Mucosa of gallbladder (tissue), 1 donor: ENCODE measurements at regions not wholly inside any gene's neighbourhood (a gene's known extent, or its start where the extent isn't known, plus 50 kb on each side); places are given as distances from the start of the nearest gene placed in this dataset.
"Not testable (repeated sequence)": the region's sequence is repeated elsewhere in the genome, so short reads cannot be mapped to it uniquely, and the experiment has no call there.

Experiments
- DNase-seq: peaks from one replicate; pipeline ENCODE4 v3.0.0-alpha.2; 2020; ENCODE audit warnings: low spot score
- donor health status: DM: no; HTN: no; CAD: no.

DNA sequence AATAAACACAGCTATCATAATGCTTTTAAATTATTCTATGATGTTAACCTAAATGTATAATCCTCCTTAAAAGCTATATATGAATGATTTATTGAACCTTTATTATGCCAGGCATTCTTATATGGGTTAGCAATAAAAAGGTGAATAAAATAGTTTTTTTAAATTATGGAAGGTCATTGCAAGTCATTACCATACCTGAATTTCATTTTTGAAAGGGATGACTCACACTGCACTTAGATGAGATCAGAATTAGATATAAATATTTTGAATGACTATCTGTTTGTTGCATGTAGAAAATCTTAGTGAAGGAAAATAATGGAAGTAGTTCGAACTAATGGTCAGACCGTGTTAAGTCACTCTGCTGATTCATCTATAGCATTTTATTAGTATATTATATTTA, 822.3 kb downstream of the LUZP2 start:
- DNase-seq = no peak

GRCh38 chr11:25327656-25328055, 830.8 kb downstream of the LUZP2 start:
- DNase-seq = no peak

- DNase-seq = no peak
Measured at GRCh38 chr11:25339281-25339680, 842.4 kb downstream of the LUZP2 start.

- no peak for DNase-seq
Measured at GRCh38 chr11:25349537-25349936, 852.7 kb downstream of the LUZP2 start.

GRCh38 chr11:25350899-25351803, 854.3 kb downstream of the LUZP2 start:
- DNase-seq = no peak

GRCh38 chr11:25357133-25357532, 860.3 kb downstream of the LUZP2 start:
- DNase-seq = no peak

DNA sequence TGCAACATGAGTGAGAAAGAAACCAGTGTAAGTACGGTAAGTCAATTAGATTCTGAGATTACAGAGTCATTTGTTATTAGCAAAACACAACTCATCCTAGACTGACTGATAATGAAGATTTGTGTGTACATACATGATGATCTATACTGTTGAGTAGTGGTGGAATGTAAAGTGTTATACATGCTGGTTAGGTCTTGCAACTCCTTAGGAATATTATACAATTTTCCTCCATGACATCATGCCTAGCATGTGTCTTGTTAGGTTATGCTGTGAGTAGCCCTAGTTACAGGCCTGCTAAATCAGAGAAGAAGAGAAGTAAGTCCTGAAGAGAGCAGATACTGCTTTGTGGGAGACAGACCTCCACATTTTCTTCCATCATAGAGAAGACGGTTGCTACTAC, 880.6 kb downstream of the LUZP2 start:
- DNase-seq = no peak

- DNase-seq = no peak
Measured at GRCh38 chr11:25396847-25397246, 900.0 kb downstream of the LUZP2 start.

DNA sequence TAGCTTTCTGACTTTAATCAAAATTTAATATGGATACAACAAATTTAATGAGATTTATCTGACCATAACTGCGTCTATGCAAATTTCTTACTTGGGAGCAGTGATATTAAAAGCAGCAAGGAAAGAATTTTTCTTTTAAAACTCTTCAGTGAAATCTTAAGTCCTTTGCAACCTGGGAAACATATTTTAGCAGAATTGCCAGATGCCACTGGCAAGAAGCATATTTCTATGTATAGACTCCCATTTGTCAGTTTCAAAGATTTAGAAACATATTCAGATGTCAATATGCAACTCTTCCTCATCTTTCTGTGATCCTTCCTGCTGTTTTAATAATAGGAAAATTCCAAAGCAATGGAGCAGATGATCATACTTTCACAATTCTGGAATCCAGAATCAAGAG, 911.3 kb downstream of the LUZP2 start:
- DNase-seq = no peak

GRCh38 chr11:25415793-25416192, 916.1 kb upstream of the ANO3 start:
- no peak for DNase-seq

- no peak for DNase-seq
Measured at GRCh38 chr11:25423436-25424199, 908.3 kb upstream of the ANO3 start.

- no peak for DNase-seq
Measured at GRCh38 chr11:25432376-25432775, 899.6 kb upstream of the ANO3 start.

- DNase-seq = no peak
Measured at GRCh38 chr11:25435197-25435596, 896.7 kb upstream of the ANO3 start.

- DNase-seq = no peak
Measured at GRCh38 chr11:25436326-25436725, 895.6 kb upstream of the ANO3 start.

- no peak for DNase-seq
Measured at GRCh38 chr11:25441421-25441820, 890.5 kb upstream of the ANO3 start.

DNA sequence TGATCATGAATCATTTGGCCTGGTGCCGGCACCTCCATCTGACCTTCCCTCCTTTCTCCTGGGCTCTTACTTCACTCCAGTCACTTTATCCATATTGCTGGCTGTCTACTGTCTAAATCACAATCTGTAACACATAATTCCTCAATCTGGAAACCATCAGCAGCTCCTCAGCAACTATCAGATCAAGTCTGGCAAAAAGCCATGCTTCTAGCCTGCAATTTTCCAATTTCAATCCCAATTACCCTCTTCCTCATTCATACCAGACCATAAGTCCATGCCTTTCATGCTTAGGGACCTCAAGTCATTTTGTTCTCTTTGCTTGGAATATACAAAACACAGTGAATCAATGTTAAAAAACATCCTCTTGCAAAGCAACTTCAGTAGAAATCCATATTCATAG, 882.8 kb upstream of the ANO3 start:
- DNase-seq = no peak

GRCh38 chr11:25453471-25453870, 878.5 kb upstream of the ANO3 start:
- DNase-seq = no peak

DNA sequence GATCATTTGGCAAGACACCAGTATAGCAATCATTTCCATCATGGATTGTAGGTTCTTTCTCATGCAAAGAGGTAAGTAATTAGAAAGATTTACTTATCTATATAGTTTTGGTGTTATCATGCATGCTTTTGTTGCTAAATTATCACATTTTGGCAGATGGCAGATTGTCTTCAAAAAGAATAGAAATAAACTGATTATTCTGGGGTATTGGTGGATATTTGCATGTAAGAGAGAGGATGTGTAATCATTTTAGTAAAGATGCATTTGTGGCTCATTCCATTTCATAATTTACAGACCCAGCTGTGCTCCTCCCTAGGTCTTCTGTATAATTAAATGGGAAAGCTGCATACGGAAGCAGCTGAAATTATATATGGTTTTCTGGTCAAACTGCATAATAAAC, 875.7 kb upstream of the ANO3 start:
- DNase-seq = no peak

DNA sequence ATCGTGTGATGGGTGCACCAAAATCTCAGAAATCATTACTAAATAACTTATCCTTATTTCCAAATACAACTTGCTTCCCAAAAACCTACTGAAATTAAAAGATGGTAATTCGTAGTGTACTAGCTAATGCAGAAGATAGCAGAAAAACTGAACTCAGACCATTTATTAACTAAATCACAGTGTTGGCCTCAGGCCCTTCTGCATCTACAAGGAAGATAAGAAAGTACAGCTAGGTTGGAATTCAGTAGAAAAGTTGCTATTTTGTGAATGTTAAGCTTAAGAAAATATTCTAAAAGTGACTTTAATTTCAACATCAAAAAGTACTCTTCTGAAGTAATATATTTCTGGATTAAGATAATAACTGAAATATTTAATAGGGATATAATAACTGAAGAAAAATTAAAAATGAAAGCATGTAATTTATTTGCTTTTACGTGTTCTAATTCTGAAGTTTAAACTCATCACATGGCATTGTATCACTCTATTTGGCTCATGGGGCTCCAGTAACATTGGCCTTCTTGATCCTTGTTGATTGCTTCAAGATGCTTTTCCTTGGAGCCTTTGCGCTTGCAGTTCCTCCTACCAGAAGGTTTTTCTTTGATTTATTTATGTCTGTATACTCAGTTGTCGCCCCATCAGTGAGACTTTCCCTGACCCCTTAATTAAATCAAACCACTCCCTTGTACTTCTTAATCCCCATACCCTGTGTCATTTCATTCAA, 847.9 kb upstream of the ANO3 start:
- DNase-seq = no peak

- no peak for DNase-seq
Measured at GRCh38 chr11:25485315-25485714, 846.6 kb upstream of the ANO3 start.

- not testable (repeated sequence) for DNase-seq
Measured at GRCh38 chr11:25486338-25486737, 845.6 kb upstream of the ANO3 start.

DNA sequence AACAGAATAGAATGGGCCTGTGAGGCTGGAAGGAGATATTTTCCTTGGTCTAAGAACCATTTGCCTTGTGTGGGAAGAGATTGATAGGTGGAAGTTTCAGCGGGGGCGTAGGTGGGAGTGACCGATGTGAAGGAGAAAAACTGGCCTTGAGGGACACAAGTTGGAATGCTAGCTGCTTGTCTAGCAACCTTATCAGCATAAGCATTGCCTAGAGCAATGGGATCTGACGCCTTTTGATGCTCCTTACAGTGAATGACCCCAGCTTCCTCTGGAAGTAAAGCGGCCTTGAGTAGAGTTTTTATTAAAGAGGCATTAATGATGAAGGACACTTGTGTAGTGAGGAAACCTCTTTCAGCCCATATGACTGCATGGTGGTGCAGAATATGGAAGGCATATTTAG, 843.8 kb upstream of the ANO3 start:
- not testable (repeated sequence) for DNase-seq
